Activated B cell treated with CpG ODN at 0.5 μM for 24 hours (primary cell): ENCODE measurements at regions not wholly inside any gene's neighbourhood (a gene's known extent, or its start where the extent isn't known, plus 50 kb on each side); places are given as distances from the start of the nearest gene placed in this dataset.
A peak's percentile ranks its signal among the peaks of the same experiment; 100 is the strongest.

Source experiments
- ATAC-seq: fragments of 200-7000 bp; cut with Tn5 transposase; one replicate; pipeline ENCODE4 v1.10.0; 2021; ENCODE audit warnings: low read depth, mild to moderate bottlenecking, moderate library complexity
- CTCF ChIA-PET: fragments of 350-600 bp; sonication (Branson Sonifier 250); formaldehyde crosslinking; loops from one replicate; lab custom pipeline; 2021; ENCODE audit warnings: antibody characterized with exemption; lab: Charles Lee
- POLR2A ChIA-PET: fragments of 350-600 bp; sonication (Branson Sonifier 250); formaldehyde crosslinking; loops from one replicate; lab custom pipeline; 2021; ENCODE audit warnings: antibody characterized with exemption; lab: Charles Lee
- DNase-seq: peaks from one replicate; pipeline ENCODE4 v3.0.0; 2022
- H3K27ac Mint-ChIP-seq: one replicate; pipeline ENCODE4 v1.8.0; 2020; ENCODE audit warnings: mixed read lengths
- H3K27me3 Mint-ChIP-seq: one replicate; pipeline ENCODE4 v1.8.0; 2021; ENCODE audit warnings: mixed read lengths
- H3K36me3 Mint-ChIP-seq: one replicate; pipeline ENCODE4 v1.8.0; 2021; ENCODE audit warnings: low read depth, mixed read lengths
- H3K4me1 Mint-ChIP-seq: one replicate; pipeline ENCODE4 v1.8.0; 2021; ENCODE audit warnings: mixed read lengths
- H3K4me3 Mint-ChIP-seq: one replicate; pipeline ENCODE4 v1.8.0; 2020; ENCODE audit warnings: mild to moderate bottlenecking, mixed read lengths
- H3K9me3 Mint-ChIP-seq: one replicate; pipeline ENCODE4 v1.8.0; 2020; ENCODE audit warnings: mixed read lengths
- CTCF ChIP-seq: fragments of 200-600 bp; IDR thresholded peaks from one replicate; pipeline ENCODE4 v1.8.0; 2022; ENCODE audit warnings: antibody characterized with exemption, mild to moderate bottlenecking
- intact Hi-C: fragments of 100-400 bp; cut with micrococcal nuclease; formaldehyde crosslinking; loops from one replicate; pipeline ENCODE4 v1.15.1; 2024

GRCh38 chr2:234136461-234136860, 86.0 kb downstream of the SPP2 start:
- DNase-seq (no peak), ATAC-seq (no peak)
- CTCF ChIA-PET: interaction anchor here (1.6 to 2.5 kb wide), 7 partner anchors 29 to 409 kb away, joined by 8 to 117 read pairs (median 16); partner anchors contain the start of gene ARL4C
- peaks cover 8% of the 10 kb centered on the region for H3K4me1 Mint-ChIP-seq
- H3K36me3 Mint-ChIP-seq: no peaks in the 10 kb centered on the region
- peaks cover 26% of the 10 kb centered on the region for H3K27me3 Mint-ChIP-seq
- no peak for TF ChIP-seq CTCF
- H3K9me3 Mint-ChIP-seq: no peaks in the 10 kb centered on the region
- no peak overlapping the region for H3K27ac Mint-ChIP-seq
- no peak overlapping the region for H3K4me3 Mint-ChIP-seq
- intact Hi-C loops: loop anchor here (5.0 kb wide), 1 partner anchor 291 kb away; no protein-coding TSS in a partner anchor
- POLR2A ChIA-PET: interaction anchor here (1.6 kb wide), 1 partner anchor 153 kb away, joined by 5 read pairs; no protein-coding TSS in a partner anchor

DNA sequence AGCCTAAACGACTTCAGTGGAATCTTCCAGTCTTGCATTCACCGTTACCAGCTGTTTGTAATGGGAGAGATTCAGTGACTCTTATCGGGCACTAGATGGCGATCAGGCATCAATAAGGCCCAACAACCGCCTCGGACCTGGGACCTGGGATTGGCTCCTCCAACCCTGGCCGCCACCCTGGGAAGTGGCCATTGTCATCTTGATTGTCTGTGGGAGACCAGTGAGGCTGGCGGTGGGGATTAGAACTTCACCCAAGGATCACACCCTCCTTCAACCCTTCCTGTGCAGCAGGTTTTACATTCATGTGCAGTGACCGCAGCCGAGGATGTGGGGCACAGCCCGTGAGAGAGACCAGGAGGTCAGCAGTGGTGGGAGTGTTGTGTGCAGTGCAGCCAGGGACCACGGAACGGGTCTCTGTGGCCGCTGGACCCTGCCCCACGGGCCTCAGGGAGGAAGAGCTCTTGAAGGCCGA, 85.3 kb downstream of the SPP2 start:
- peak overlapping the region; percentile 20 for H3K27ac Mint-ChIP-seq
- DNase-seq (peak; percentile 32), ATAC-seq (peak; percentile 75)
- no peaks in the 10 kb centered on the region for H3K36me3 Mint-ChIP-seq
- no peaks in the 10 kb centered on the region for H3K9me3 Mint-ChIP-seq
- no peak overlapping the region for H3K4me3 Mint-ChIP-seq
- ChIA-PET CTCF (interaction anchor here (0.6 to 2.5 kb wide), 32 partner anchors 9 to 981 kb away, joined by 3 to 117 read pairs (median 3); partner anchors contain the start of gene ARL4C), POLR2A (interaction anchor here (0.6 to 1.6 kb wide), 6 partner anchors 36 to 410 kb away, joined by 3 to 11 read pairs (median 4); partner anchors contain the start of gene ARL4C)
- peaks cover 30% of the 10 kb centered on the region for H3K27me3 Mint-ChIP-seq
- peaks cover 8% of the 10 kb centered on the region for H3K4me1 Mint-ChIP-seq
- intact Hi-C loops: loop anchor here (1.0 to 5.0 kb wide), 6 partner anchors 29 to 410 kb away; no protein-coding TSS in a partner anchor
- TF ChIP-seq CTCF: no peak

GRCh38 chr2:234134496-234134895, 84.0 kb downstream of the SPP2 start:
- intact Hi-C loops: loop anchor here (2.0 kb wide), 1 partner anchor 158 kb away; no protein-coding TSS in a partner anchor
- ATAC-seq (no peak), DNase-seq (no peak)
- no peaks in the 10 kb centered on the region for H3K9me3 Mint-ChIP-seq
- no peak for TF ChIP-seq CTCF
- H3K4me3 Mint-ChIP-seq: no peak overlapping the region
- H3K4me1 Mint-ChIP-seq: peaks cover 8% of the 10 kb centered on the region
- CTCF ChIA-PET: interaction anchor here (1.3 to 2.5 kb wide), 3 partner anchors 137 to 368 kb away, joined by 6 to 117 read pairs (median 9); no protein-coding TSS in a partner anchor
- no peak overlapping the region for H3K27ac Mint-ChIP-seq
- POLR2A ChIA-PET: no interaction called here
- H3K27me3 Mint-ChIP-seq: peaks cover 33% of the 10 kb centered on the region
- no peaks in the 10 kb centered on the region for H3K36me3 Mint-ChIP-seq

DNA sequence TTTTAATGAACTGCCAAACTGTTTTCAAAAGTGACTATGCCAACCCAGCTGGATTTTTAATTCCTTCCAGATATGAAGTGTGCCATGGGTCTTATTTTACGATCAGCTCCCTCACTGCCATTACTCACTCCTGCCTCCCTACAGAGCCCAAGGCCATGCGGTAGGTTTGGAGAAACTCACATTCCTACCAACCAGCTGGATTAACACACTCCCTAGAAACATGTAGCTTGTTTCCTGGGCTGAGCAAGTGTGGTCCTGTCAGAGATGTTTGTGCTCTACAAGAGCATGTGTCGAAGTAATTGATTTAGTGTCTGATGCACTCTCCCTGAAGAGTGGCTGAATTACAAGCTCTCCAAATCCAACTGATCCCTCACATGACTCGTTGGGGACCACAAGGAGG, 82.5 kb downstream of the SPP2 start:
- Mint-ChIP-seq H3K36me3 (no peaks in the 10 kb centered on the region), H3K27me3 (peaks cover 31% of the 10 kb centered on the region), H3K4me1 (peaks cover 8% of the 10 kb centered on the region), H3K9me3 (no peaks in the 10 kb centered on the region), H3K27ac (no peak overlapping the region), H3K4me3 (no peak overlapping the region)
- intact Hi-C loops: no loop called here
- ATAC-seq (no peak), DNase-seq (no peak)
- ChIA-PET CTCF (interaction anchor here (2.2 kb wide), 1 partner anchor 368 kb away, joined by 9 read pairs; no protein-coding TSS in a partner anchor), POLR2A (no interaction called here)
- TF ChIP-seq CTCF: no peak

DNA sequence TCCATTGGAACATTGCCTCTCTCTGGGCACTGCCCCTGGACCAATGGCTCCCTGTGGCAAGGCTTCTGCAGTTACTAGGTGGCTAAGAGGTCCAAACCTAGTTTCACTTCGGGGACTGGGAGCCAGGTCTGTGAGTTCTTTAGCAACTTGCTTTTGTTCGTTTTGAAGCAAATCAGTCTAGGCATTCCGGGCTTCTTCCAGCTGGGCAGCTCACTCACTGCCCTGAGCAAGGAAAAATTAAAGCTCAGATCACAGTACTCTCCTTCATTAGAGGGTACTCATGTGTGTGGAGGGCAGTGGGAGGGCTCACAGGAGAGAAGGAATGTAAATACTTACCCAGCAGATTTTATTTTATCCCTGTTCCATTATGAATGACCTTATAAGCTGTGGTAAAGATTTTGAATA, 80.3 kb downstream of the SPP2 start:
- ChIA-PET CTCF (interaction anchor here (1.3 kb wide), 2 partner anchors 365 to 370 kb away, joined by 3 to 4 read pairs; no protein-coding TSS in a partner anchor), POLR2A (no interaction called here)
- no peak for ATAC-seq
- H3K36me3 Mint-ChIP-seq: no peaks in the 10 kb centered on the region
- H3K4me3 Mint-ChIP-seq: no peak overlapping the region
- peaks cover 4% of the 10 kb centered on the region for H3K4me1 Mint-ChIP-seq
- peaks cover 30% of the 10 kb centered on the region for H3K27me3 Mint-ChIP-seq
- no peak for TF ChIP-seq CTCF
- H3K9me3 Mint-ChIP-seq: no peaks in the 10 kb centered on the region
- no peak for DNase-seq
- no peak overlapping the region for H3K27ac Mint-ChIP-seq
- intact Hi-C loops: no loop called here
